ENCODE measurements at regions not wholly inside any gene's neighbourhood (a gene's known extent, or its start where the extent isn't known, plus 50 kb on each side); places are given as distances from the start of the nearest gene placed in this dataset.

DNA sequence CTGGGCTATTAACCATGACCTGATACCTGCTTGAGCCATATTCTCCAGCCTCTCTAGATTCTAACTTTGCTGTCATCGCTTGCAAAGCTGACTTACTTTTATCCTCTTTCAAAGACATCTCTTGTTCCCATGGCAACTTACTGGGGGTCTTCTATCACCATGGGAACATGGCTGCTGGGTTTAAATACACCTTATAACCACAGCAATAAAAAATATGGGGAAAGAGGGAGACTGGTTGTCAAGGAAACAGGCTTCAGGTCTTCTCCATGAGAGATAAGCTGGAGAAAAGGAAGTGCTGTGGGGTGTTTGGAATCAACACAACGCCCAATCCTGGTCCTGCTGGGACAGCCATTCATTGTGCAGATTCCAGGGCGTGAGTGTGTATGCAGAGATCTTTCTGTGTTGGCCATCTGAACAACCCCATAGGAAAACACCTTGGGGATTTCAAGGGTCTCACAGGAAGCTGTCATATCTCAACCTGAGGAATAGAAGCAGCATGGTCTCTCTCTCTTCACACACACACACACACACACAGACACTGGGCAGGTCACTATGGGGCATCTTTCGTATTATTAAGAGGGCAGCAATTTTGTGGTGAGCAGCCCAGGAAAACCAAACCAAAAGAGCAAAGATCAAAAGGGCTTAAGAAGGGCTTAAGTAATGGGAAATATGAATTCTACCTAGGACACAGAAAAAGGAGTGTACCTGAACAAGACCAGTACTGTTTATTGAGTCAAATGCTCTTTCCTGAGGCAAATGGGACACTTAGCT is 344.7 kb upstream of the NCAM1 start:
- no peak for TF ChIP-seq ELF4 (IDR thresholded peaks at IDR 0.05)
- TF ChIP-seq FOXM1 (IDR thresholded peaks at IDR 0.05; ENCODE audit: borderline replicate concordance), result no peak
- TF ChIP-seq ZNF384 (IDR thresholded peaks at IDR 0.05), result no peak
- no peak for TF ChIP-seq L3MBTL2 (conservative IDR thresholded peaks at IDR 0.05)
- no peak for TF ChIP-seq SP1 (IDR thresholded peaks at IDR 0.05)
- no peak for TF ChIP-seq TARDBP (IDR thresholded peaks at IDR 0.05)
- no peak for TF ChIP-seq BHLHE40 (IDR thresholded peaks at IDR 0.05; ENCODE audit: borderline replicate concordance)
- TF ChIP-seq SUZ12 (IDR thresholded peaks at IDR 0.05), result no peak
- no peak for TF ChIP-seq FOXK2 (IDR thresholded peaks at IDR 0.05)
- TF ChIP-seq, protein P1, sequence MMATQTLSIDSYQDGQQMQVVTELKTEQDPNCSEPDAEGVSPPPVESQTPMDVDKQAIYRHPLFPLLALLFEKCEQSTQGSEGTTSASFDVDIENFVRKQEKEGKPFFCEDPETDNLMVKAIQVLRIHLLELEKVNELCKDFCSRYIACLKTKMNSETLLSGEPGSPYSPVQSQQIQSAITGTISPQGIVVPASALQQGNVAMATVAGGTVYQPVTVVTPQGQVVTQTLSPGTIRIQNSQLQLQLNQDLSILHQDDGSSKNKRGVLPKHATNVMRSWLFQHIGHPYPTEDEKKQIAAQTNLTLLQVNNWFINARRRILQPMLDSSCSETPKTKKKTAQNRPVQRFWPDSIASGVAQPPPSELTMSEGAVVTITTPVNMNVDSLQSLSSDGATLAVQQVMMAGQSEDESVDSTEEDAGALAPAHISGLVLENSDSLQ (IDR thresholded peaks at IDR 0.05), result no peak
- no peak for TF ChIP-seq ARNT (IDR thresholded peaks at IDR 0.05)
